ENCODE measurements at regions not wholly inside any gene's neighbourhood (a gene's known extent, or its start where the extent isn't known, plus 50 kb on each side); places are given as distances from the start of the nearest gene placed in this dataset.

GRCh38 chr3:43817825-43818224 is 127.1 kb downstream of the ABHD5 start:
- no peak for TF ChIP-seq CTCF (IDR thresholded peaks at IDR 0.05)
- intact Hi-C loops (cut with DNase I): no loop called here
- Histone ChIP-seq H3K4me3 (no peak overlapping the region), H3K27me3 (no peaks in the 10 kb centered on the region), H3K36me3 (no peaks in the 10 kb centered on the region), H3K27ac (no peak overlapping the region), H3K9me3 (no peaks in the 10 kb centered on the region), H3K4me1 (no peaks in the 10 kb centered on the region)
- ATAC-seq (no peak), DNase-seq (no peak)

- intact Hi-C loops (cut with DNase I): no loop called here
- no peaks in the 10 kb centered on the region for H3K4me1 ChIP-seq
- ATAC-seq (no peak), DNase-seq (no peak)
- H3K27me3 ChIP-seq: no peaks in the 10 kb centered on the region
- H3K36me3 ChIP-seq: no peaks in the 10 kb centered on the region
- H3K27ac ChIP-seq: no peak overlapping the region
- TF ChIP-seq CTCF (IDR thresholded peaks at IDR 0.05): no peak
- H3K9me3 ChIP-seq: no peaks in the 10 kb centered on the region
- no peak overlapping the region for H3K4me3 ChIP-seq
These were observed 127.5 kb downstream of the ABHD5 start for GRCh38 chr3:43818229-43818628.

- DNase-seq (no peak), ATAC-seq (no peak)
- no peak for TF ChIP-seq CTCF (IDR thresholded peaks at IDR 0.05)
- H3K27me3 ChIP-seq: no peaks in the 10 kb centered on the region
- H3K4me3 ChIP-seq: no peak overlapping the region
- intact Hi-C loops (cut with DNase I): no loop called here
- no peak overlapping the region for H3K27ac ChIP-seq
- H3K9me3 ChIP-seq: peaks cover 0 to 15% of the 10 kb centered on the region in 2 donors
- no peaks in the 10 kb centered on the region for H3K4me1 ChIP-seq
- no peaks in the 10 kb centered on the region for H3K36me3 ChIP-seq
These were observed 147.4 kb downstream of the ABHD5 start for GRCh38 chr3:43838009-43838758.

GRCh38 chr3:43838877-43839276 is 148.1 kb downstream of the ABHD5 start:
- no peaks in the 10 kb centered on the region for H3K27me3 ChIP-seq
- no peak for TF ChIP-seq CTCF (IDR thresholded peaks at IDR 0.05)
- H3K36me3 ChIP-seq: no peaks in the 10 kb centered on the region
- peaks cover 0 to 15% of the 10 kb centered on the region in 2 donors for H3K9me3 ChIP-seq
- no peaks in the 10 kb centered on the region for H3K4me1 ChIP-seq
- DNase-seq: no peak
- ATAC-seq: no peak
- no peak overlapping the region for H3K4me3 ChIP-seq
- intact Hi-C loops (cut with DNase I): no loop called here
- no peak overlapping the region for H3K27ac ChIP-seq

- Histone ChIP-seq H3K4me3 (no peak overlapping the region), H3K27me3 (no peaks in the 10 kb centered on the region), H3K27ac (no peak overlapping the region), H3K9me3 (peaks cover 0 to 26% of the 10 kb centered on the region in 2 donors), H3K4me1 (no peaks in the 10 kb centered on the region), H3K36me3 (no peaks in the 10 kb centered on the region)
- no peak for DNase-seq
- TF ChIP-seq CTCF (IDR thresholded peaks at IDR 0.05): no peak
- ATAC-seq: no peak
- intact Hi-C loops (cut with DNase I): no loop called here
These were observed 152.6 kb downstream of the ABHD5 start for GRCh38 chr3:43843386-43843785.
